Vagina (tissue), 2 donors: ENCODE measurements at regions not wholly inside any gene's neighbourhood (a gene's known extent, or its start where the extent isn't known, plus 50 kb on each side); places are given as distances from the start of the nearest gene placed in this dataset.

Experiments used
- DNase-seq, 2 donors: peaks; one replicate each; pipeline ENCODE4 v3.0.0-alpha.2; 2017; ENCODE audit errors: extremely low spot score in 2 of 2
- H3K27ac ChIP-seq: fragments of 200-600 bp; sonication (generic); one replicate; pipeline ENCODE4 v1.5.1; 2019
- H3K27me3 ChIP-seq: fragments of 200-600 bp; sonication (generic); one replicate; pipeline ENCODE4 v1.5.1; 2019
- H3K36me3 ChIP-seq, 2 donors: fragments of 200-600 bp; sonication (generic); one replicate each; pipeline ENCODE4 v1.5.1; 2017 to 2019
- H3K4me1 ChIP-seq: fragments of 200-600 bp; sonication (generic); one replicate; pipeline ENCODE4 v1.5.1; 2019
- H3K4me3 ChIP-seq, 2 donors: fragments of 200-600 bp; sonication (generic); 1 replicate in 1 of 2; 2 replicates in 1 of 2; pipeline ENCODE4 v1.5.1; 2016 to 2019
- H3K9me3 ChIP-seq: fragments of 200-600 bp; sonication (generic); one replicate; pipeline ENCODE4 v1.5.1; 2019
- CTCF ChIP-seq, 3 experiments: fragments of 450-650 bp in 2 of 3; fragments of 200-600 bp in 1 of 3; sonication (generic) in 1 of 3; IDR thresholded peaks; one replicate each; pipeline ENCODE4 v1.5.1; 2017 to 2019; ENCODE audit warnings: antibody characterized with exemption in 3 of 3, mild to moderate bottlenecking in 2 of 3, moderate library complexity in 2 of 3
- POLR2A ChIP-seq, 2 donors: fragments of 450-650 bp; IDR thresholded peaks; one replicate each; pipeline ENCODE4 v1.6.1; 2017; ENCODE audit warnings: antibody characterized with exemption in 2 of 2, mild to moderate bottlenecking in 2 of 2, moderate library complexity in 2 of 2
- POLR2AphosphoS5 ChIP-seq, 2 donors: sonication (generic); formaldehyde crosslinking; IDR thresholded peaks; one replicate each; pipeline ENCODE4 v1.9.0; 2017; ENCODE audit warnings: antibody characterized with exemption in 2 of 2, mild to moderate bottlenecking in 2 of 2, low read depth in 1 of 2; ENCODE audit not compliant: insufficient read depth in 1 of 2
- intact Hi-C: fragments of 100-400 bp; cut with DNase I; formaldehyde crosslinking; loops from one replicate; pipeline ENCODE4 v1.15.1; 2023

GRCh38 chr5:6859951-6860638 lies 146.9 kb downstream of the TENT4A start:
- H3K4me1 ChIP-seq = no peaks in the 10 kb centered on the region
- H3K9me3 ChIP-seq = no peaks in the 10 kb centered on the region
- DNase-seq = peak in 1 of 2 donors; percentile 67
- no peaks in the 10 kb centered on the region for H3K27me3 ChIP-seq
- no peak overlapping the region for H3K4me3 ChIP-seq
- H3K27ac ChIP-seq = no peak overlapping the region
- H3K36me3 ChIP-seq = no peaks in the 10 kb centered on the region
- TF ChIP-seq CTCF (IDR thresholded peaks at IDR 0.05) (no peak), POLR2A (IDR thresholded peaks at IDR 0.05) (no peak), POLR2AphosphoS5 (IDR thresholded peaks at IDR 0.05; ENCODE audit: insufficient read depth in 1 of 2, low read depth in 1 of 2) (no peak)
- intact Hi-C loops = no loop called here

GRCh38 chr5:6861036-6861435 lies 147.8 kb downstream of the TENT4A start:
- H3K4me3 ChIP-seq = no peak overlapping the region
- DNase-seq = no peak
- no peaks in the 10 kb centered on the region for H3K36me3 ChIP-seq
- H3K27me3 ChIP-seq = no peaks in the 10 kb centered on the region
- no peak for TF ChIP-seq CTCF (IDR thresholded peaks at IDR 0.05)
- no peak for TF ChIP-seq POLR2A (IDR thresholded peaks at IDR 0.05)
- TF ChIP-seq POLR2AphosphoS5 (IDR thresholded peaks at IDR 0.05; ENCODE audit: insufficient read depth in 1 of 2, low read depth in 1 of 2) = no peak
- H3K4me1 ChIP-seq = no peaks in the 10 kb centered on the region
- intact Hi-C loops = no loop called here
- H3K9me3 ChIP-seq = no peaks in the 10 kb centered on the region
- no peak overlapping the region for H3K27ac ChIP-seq

GRCh38 chr5:6861667-6862066 lies 148.4 kb downstream of the TENT4A start:
- Histone ChIP-seq H3K36me3 (no peaks in the 10 kb centered on the region), H3K4me1 (no peaks in the 10 kb centered on the region), H3K9me3 (no peaks in the 10 kb centered on the region), H3K4me3 (no peak overlapping the region), H3K27me3 (no peaks in the 10 kb centered on the region), H3K27ac (no peak overlapping the region)
- intact Hi-C loops = no loop called here
- no peak for TF ChIP-seq POLR2A (IDR thresholded peaks at IDR 0.05)
- TF ChIP-seq CTCF (IDR thresholded peaks at IDR 0.05) = no peak
- no peak for TF ChIP-seq POLR2AphosphoS5 (IDR thresholded peaks at IDR 0.05; ENCODE audit: insufficient read depth in 1 of 2, low read depth in 1 of 2)
- peak in 1 of 2 donors; percentile 14 for DNase-seq

GRCh38 chr5:6862306-6862705 lies 149.1 kb downstream of the TENT4A start:
- DNase-seq = peak in 1 of 2 donors; percentile 72
- TF ChIP-seq CTCF (IDR thresholded peaks at IDR 0.05) (no peak), POLR2A (IDR thresholded peaks at IDR 0.05) (no peak), POLR2AphosphoS5 (IDR thresholded peaks at IDR 0.05; ENCODE audit: insufficient read depth in 1 of 2, low read depth in 1 of 2) (no peak)
- no peak overlapping the region for H3K27ac ChIP-seq

GRCh38 chr5:6867712-6868111 lies 154.5 kb downstream of the TENT4A start:
- Histone ChIP-seq H3K27me3 (no peaks in the 10 kb centered on the region), H3K27ac (no peak overlapping the region), H3K9me3 (no peaks in the 10 kb centered on the region), H3K4me3 (no peak overlapping the region), H3K36me3 (no peaks in the 10 kb centered on the region), H3K4me1 (no peaks in the 10 kb centered on the region)
- DNase-seq = no peak
- intact Hi-C loops = no loop called here
- TF ChIP-seq CTCF (IDR thresholded peaks at IDR 0.05) = no peak
- no peak for TF ChIP-seq POLR2A (IDR thresholded peaks at IDR 0.05)
- no peak for TF ChIP-seq POLR2AphosphoS5 (IDR thresholded peaks at IDR 0.05; ENCODE audit: insufficient read depth in 1 of 2, low read depth in 1 of 2)

More at GRCh38 chr5:6862306-6862705, 149.1 kb downstream of the TENT4A start:
- Histone ChIP-seq H3K9me3 (no peaks in the 10 kb centered on the region), H3K4me3 (no peak overlapping the region), H3K36me3 (no peaks in the 10 kb centered on the region), H3K27me3 (no peaks in the 10 kb centered on the region), H3K4me1 (no peaks in the 10 kb centered on the region)
- intact Hi-C loops = no loop called here
